ENCODE measurements at regions not wholly inside any gene's neighbourhood (a gene's known extent, or its start where the extent isn't known, plus 50 kb on each side); places are given as distances from the start of the nearest gene placed in this dataset.
"Not testable (repeated sequence)": the region's sequence is repeated elsewhere in the genome, so short reads cannot be mapped to it uniquely, and the experiment has no call there.

DNA sequence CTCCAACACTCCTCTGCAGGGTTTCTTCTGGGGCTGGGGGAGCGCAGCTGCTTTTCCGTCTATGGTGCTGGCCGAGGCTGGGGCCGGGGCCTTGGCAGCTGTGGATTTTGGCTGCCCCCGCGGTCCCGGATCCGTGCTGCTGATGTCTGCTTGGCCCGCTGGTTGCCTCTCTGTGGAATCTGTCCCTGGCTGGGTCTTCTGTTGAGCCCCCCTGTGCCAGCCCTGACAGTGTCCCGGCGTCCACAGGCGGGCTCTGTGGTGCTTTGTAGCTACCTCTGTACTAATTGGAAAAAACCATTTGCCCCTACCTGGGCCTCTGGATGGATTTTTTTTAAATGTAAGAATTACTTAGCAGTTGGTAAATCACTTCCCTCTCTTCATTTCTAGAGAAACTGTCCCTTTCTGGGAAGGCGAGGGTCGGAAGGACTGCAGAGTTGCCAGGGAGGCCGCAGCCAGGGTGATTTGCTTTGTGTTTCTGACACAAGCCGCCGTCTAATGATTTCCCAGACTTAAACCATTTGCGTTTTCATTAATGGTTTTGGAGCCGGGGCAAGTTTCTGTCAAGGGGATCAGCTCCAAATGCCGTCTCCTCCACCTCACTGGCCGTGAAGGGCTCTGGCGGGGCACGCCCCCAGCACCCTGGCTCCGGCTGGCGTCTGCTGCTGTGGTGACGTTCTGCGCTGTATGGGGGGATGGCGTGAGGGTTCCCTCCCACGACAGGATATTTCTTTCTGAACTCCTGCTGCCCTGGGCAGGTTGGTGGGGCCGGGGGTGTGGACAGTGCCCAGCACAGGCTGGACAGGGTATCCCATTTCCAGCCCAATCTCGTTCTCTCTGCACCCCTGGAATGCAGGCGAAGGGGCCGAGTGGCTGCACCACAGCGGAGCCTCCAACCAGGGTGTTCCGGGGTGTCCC lies 201.7 kb downstream of the LAT start:
- not testable (repeated sequence) for DNase-seq (ENCODE audit: low read depth)

DNA sequence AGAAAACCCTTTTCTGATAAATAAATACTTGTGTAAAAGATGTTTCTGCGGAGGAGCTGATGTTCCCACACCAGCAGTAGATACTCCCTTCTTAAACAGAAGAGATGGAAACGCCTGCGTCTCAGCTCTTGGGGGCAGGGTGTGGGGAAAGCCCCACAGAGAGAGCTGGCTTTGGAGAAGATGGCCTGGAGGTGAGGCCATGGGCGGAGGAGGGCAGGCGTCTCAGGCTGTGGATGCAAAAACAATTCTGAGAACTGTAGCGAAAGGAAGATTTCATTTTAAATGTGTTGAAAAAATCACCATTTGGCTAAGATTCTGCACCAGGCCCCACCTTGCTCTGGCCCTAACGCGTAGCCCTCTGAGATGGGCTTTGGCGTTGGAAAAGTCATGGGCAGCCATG lies 201.0 kb downstream of the LAT start:
- DNase-seq (ENCODE audit: low read depth); H3K4me3 ChIP-seq (ENCODE audit: low read depth, low read length): not testable (repeated sequence)

More for the DNA sequence above, 201.7 kb downstream of the LAT start:
- H3K4me3 ChIP-seq (ENCODE audit: low read depth, low read length), result not testable (repeated sequence)

DNA sequence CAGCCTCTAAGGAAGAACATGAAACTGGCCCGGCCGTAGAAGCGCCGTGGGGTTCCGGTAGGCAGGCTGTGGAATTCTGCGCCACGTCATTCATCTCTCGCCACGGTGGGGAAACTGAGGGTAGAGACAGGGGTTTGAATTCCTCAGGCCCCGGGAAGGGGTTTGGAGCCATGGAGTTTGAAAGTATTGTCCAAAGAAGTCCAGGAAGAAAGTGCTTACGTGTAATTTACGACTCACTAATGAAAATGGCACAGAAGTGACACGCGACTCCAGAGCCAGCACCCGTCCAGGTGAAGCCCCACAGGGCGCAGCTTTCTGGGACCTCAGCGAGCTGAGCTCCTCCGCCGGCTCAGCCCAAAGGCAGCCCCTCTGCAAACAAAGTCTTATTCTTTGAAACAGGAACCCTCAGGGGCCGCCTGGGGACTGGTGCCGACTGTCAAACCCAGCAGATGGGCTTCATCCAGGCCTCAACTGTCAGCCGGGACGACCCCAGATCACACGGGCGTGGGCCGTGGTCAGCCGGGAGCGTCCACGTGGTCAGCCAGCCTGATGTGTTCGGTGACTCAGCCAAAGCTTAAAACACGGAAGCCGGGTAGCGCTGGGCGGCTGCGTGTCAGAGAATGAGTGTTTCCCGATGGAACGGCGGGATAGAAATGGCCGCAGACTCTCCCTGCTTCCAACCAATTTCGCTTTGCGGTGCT lies 200.0 kb downstream of the LAT start:
- DNase-seq (ENCODE audit: low read depth), result peak; percentile 80
- H3K4me3 ChIP-seq (ENCODE audit: low read depth, low read length), result not testable (repeated sequence)

DNA sequence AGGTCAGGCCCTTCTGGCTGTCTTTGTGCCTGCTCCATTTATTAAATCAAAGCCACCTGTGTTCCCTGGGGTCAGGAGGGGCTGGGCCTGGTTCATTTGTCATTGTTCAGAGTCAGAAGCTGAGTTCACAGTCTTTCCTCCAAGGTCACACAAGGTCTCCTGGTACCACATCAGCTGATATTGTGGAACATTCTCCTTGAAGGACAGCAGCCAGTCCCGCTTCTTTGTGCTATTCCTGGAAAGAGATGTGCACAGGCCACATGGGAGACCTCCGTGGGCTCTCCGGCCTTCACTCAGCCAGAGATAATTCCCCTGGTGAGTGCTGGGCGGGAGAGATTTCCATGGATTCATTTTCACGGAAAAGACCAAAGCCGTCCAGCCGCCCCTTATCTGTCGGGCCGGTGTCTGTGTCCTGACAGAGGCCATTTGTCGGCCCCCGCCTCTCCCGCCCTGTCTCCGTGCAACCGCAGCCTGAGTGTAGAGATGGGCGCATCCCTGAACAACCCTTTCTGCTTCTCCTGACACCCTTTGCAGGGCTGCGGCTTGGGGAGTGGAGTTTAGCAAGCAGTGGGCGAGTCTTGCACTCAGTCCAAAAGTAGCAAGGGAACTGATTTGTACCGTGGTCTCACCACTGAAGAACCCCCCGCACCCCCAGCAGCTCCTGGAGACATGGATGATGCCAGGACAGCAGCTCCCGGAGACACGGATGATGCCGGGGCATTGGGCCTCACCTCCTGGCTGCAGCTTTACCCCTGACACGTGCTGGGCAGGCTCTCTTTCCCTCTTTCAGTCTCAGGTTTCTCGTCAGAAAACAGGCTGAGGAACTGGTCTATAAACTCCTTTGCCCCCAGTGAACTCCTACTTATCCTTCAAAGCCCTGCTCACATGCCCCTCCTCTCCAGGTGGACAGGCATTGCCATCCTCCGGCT lies 198.4 kb downstream of the LAT start:
- H3K4me3 ChIP-seq (ENCODE audit: low read depth, low read length); DNase-seq (ENCODE audit: low read depth): not testable (repeated sequence)

- TF ChIP-seq, protein P1, sequence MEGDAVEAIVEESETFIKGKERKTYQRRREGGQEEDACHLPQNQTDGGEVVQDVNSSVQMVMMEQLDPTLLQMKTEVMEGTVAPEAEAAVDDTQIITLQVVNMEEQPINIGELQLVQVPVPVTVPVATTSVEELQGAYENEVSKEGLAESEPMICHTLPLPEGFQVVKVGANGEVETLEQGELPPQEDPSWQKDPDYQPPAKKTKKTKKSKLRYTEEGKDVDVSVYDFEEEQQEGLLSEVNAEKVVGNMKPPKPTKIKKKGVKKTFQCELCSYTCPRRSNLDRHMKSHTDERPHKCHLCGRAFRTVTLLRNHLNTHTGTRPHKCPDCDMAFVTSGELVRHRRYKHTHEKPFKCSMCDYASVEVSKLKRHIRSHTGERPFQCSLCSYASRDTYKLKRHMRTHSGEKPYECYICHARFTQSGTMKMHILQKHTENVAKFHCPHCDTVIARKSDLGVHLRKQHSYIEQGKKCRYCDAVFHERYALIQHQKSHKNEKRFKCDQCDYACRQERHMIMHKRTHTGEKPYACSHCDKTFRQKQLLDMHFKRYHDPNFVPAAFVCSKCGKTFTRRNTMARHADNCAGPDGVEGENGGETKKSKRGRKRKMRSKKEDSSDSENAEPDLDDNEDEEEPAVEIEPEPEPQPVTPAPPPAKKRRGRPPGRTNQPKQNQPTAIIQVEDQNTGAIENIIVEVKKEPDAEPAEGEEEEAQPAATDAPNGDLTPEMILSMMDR (IDR thresholded peaks at IDR 0.05; ENCODE audit: insufficient read depth, low read depth, low read length), result no peak
- H3K4me3 ChIP-seq (ENCODE audit: low read depth, low read length), result no peak overlapping the region
- no peak for DNase-seq (ENCODE audit: low read depth)
Observed at GRCh38 chr16:29182501-29182900, 197.6 kb downstream of the LAT start.

GRCh38 chr16:29181921-29182411 lies 197.1 kb downstream of the LAT start:
- not testable (repeated sequence) for H3K4me3 ChIP-seq (ENCODE audit: low read depth, low read length); DNase-seq (ENCODE audit: low read depth)

DNA sequence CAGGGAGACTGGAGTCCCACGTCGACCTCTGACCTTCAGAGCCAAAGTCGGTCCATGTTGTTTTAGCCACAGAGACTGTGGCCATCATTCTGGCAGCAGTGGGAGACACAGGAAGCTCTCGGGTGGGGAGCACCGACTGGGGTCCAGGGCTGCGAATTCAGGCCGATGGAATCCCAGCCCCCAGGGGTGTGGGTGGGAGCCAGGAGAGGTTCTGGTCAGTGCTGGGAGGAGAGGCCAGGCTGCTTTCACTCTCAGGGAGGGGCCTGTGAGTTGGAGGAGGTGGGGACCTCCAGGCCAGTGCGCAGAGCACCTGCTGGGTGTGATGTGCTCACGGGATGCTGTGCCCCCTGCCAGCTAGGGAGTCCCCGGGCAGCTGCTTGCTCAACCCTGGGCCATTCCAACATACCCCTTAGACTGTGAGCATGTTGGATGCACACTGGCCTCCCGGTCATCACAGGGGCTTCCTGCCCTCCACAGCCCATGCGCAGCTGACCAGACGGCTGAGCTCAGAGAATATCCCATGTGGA lies 196.5 kb downstream of the LAT start:
- not testable (repeated sequence) for DNase-seq (ENCODE audit: low read depth); H3K4me3 ChIP-seq (ENCODE audit: low read depth, low read length)

DNA sequence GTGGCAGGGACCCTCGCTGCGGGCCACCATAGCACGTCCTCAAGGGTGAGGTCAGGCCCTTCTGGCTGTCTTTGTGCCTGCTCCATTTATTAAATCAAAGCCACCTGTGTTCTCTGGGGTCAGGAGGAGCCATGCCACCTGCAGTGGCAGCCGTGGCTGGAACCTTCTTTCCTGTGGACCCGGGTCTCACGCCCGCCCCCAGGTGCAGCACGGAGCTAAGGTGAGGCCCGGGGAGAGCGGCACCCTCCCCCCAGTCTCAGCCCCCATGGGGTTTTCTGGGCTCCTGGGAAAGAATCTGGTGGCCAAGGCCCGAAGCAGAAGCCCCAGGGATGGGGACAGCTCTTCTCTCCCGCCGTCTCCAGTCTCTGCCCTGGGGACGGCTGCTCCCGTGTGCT lies 195.4 kb downstream of the LAT start:
- H3K4me3 ChIP-seq (ENCODE audit: low read depth, low read length), result not testable (repeated sequence)

DNA sequence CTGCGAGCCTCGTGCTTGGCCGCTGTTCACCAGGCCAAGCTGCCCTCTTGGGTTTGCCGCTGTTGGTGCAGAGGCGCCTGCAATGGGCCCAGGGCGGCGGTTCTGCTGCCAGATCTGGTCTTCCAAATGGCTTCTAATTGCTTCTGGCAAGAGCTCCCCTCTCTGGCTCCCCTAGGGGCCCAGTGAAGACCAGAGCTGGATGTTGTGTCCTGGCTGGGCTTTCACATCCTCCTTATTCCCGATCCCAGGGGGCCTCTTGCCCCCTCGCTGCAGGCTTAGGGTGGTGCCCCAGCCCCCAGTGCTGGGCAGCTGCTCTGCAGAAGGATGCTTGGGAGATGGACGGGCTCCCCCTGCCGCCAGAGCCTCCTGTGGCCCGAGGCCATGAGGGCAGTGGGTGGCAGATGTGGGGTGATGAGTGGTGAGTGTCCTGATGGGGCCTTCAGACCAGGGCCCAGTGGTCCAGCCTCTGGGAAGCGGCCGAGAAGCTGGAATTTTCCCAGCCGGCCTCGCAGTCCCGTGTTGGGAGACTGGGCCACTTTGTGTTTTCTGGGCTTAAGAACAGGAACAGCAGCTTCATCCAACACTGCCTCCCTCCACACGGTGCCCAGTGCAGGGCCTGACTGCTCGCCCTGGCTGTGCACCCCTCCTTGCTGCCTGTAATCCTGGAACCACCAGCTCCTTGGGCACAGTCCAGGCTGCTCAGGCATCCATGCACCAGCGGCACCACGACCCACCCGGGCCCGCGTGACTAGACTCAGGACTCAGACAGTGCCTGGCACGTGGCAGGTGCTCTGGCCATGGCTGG lies 194.8 kb downstream of the LAT start:
- DNase-seq (ENCODE audit: low read depth), result peak; percentile 36
- not testable (repeated sequence) for H3K4me3 ChIP-seq (ENCODE audit: low read depth, low read length)
- TF ChIP-seq, protein P1 (IDR thresholded peaks at IDR 0.05; ENCODE audit: insufficient read depth, low read depth, low read length), result peak; percentile 31

More for the DNA sequence above, 195.4 kb downstream of the LAT start:
- DNase-seq (ENCODE audit: low read depth), result not testable (repeated sequence)

DNA sequence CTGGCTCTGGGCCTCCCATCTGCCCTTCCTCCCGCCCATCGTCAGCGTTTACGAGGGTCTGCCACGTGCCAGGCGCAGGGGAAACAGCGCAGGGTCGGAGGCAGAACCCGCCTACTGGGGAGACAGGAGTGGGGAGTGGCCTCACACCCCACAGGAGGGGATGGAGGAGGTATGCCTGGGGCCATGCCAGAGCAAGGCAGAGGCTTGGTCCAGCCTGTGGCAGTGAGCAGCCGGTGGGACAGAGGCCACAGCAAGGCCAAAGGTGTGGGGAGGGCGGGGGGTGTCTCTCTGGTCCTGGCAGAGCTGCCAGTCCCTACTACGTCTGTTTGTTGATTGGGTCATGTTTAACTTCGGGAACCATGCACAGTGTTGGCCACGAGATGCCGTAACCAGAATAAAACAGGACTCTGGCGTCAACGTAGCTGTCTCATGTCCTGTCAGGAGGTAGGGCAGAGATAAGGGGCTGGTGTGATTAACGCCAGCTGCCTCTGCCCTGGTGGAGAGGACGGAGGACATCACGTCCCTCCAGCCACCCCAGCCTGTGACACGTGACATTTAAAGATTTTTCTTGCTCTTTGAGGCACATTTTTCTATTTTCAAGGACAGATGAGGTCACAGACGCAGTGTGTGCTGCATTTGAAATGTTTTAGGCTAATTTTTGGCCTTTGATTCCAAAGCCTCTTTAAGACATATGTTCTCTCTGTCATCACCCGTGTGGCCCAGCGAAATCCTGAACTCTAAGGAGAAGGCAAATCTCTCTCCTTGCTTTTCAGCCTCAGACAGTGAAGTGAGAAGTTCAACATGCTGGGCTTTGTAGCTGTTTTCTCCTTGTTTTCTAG lies 193.3 kb downstream of the LAT start:
- peak; percentile 88 for DNase-seq (ENCODE audit: low read depth)
- H3K4me3 ChIP-seq (ENCODE audit: low read depth, low read length), result not testable (repeated sequence)

- not testable (repeated sequence) for DNase-seq (ENCODE audit: low read depth)
Observed at GRCh38 chr16:29177203-29177887, 192.5 kb downstream of the LAT start.

GRCh38 chr16:29176822-29177202 lies 192.0 kb downstream of the LAT start:
- not testable (repeated sequence) for DNase-seq (ENCODE audit: low read depth); H3K4me3 ChIP-seq (ENCODE audit: low read depth, low read length)

More at GRCh38 chr16:29177203-29177887, 192.5 kb downstream of the LAT start:
- not testable (repeated sequence) for H3K4me3 ChIP-seq (ENCODE audit: low read depth, low read length)

DNA sequence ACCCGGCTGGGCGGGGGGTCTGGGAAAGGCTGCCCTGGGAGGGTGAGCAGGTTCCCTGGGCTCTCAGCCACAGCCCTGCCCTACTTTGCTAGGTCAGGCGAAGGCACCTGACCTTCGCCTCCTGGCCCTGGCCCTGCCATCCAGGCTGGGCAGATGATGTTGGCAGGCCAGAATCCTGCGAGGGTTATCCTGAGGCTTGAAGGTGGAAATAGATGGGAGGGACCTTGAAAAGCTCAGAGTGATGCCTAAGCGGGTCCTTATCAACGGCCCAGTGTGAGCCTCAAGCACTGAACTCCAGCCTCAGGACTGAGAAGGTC lies 191.3 kb downstream of the LAT start:
- DNase-seq (ENCODE audit: low read depth); H3K4me3 ChIP-seq (ENCODE audit: low read depth, low read length): not testable (repeated sequence)

Measured in fibroblast of villous mesenchyme (primary cell).